Mesenchymal stem cell (in vitro differentiated cells and primary cell): ENCODE measurements at regions not wholly inside any gene's neighbourhood (a gene's known extent, or its start where the extent isn't known, plus 50 kb on each side); places are given as distances from the start of the nearest gene placed in this dataset.
"Not testable (repeated sequence)": the region's sequence is repeated elsewhere in the genome, so short reads cannot be mapped to it uniquely, and the experiment has no call there.

Experiments used
- DNase-seq: peaks from one replicate; pipeline ENCODE4 v3.0.0-alpha.2; 2013
- H2AFZ ChIP-seq: one replicate; pipeline ENCODE4 v1.6.1; 2013; ENCODE audit warnings: low read depth, mild to moderate bottlenecking, control low read depth, inconsistent platforms, low read length, moderate library complexity
- H2AK5ac ChIP-seq: 2 replicates; pipeline ENCODE4 v1.6.1; 2013; ENCODE audit warnings: low read length, moderate library complexity, mild to moderate bottlenecking, inconsistent platforms; ENCODE audit not compliant: severe bottlenecking
- H2BK120ac ChIP-seq: one replicate; pipeline ENCODE4 v1.6.1; 2013; ENCODE audit warnings: low read depth, mild to moderate bottlenecking, inconsistent platforms, low read length, moderate library complexity
- H2BK12ac ChIP-seq, 2 experiments: one replicate each; pipeline ENCODE4 v1.6.1; 2013; ENCODE audit warnings: inconsistent platforms in 2 of 2, low read length in 2 of 2, mild to moderate bottlenecking in 2 of 2, moderate library complexity in 2 of 2, control low read depth in 1 of 2
- H2BK15ac ChIP-seq: one replicate; pipeline ENCODE4 v1.6.1; 2013; ENCODE audit warnings: mild to moderate bottlenecking, low read depth, inconsistent platforms; ENCODE audit not compliant: poor library complexity, severe bottlenecking
- H2BK5ac ChIP-seq: 2 replicates; pipeline ENCODE4 v1.6.1; 2013; ENCODE audit warnings: low read depth, mild to moderate bottlenecking, low read length, control low read depth, inconsistent platforms; ENCODE audit not compliant: poor library complexity, severe bottlenecking
- H3K14ac ChIP-seq, 2 experiments: one replicate each; pipeline ENCODE4 v1.6.1; 2013; ENCODE audit warnings: inconsistent platforms in 2 of 2, low read length in 2 of 2, control low read depth in 1 of 2, mild to moderate bottlenecking in 1 of 2, moderate library complexity in 1 of 2
- H3K18ac ChIP-seq, 2 experiments: one replicate each; pipeline ENCODE4 v1.6.1; 2013; ENCODE audit warnings: inconsistent platforms in 2 of 2, low read length in 2 of 2, control low read depth in 1 of 2, low read depth in 1 of 2, mild to moderate bottlenecking in 1 of 2
- H3K23ac ChIP-seq, 2 experiments: one replicate each; pipeline ENCODE4 v1.6.1; 2013; ENCODE audit warnings: inconsistent platforms in 2 of 2, low read length in 2 of 2, mild to moderate bottlenecking in 2 of 2, moderate library complexity in 2 of 2, control low read depth in 1 of 2
- H3K27ac ChIP-seq: 2 replicates; pipeline ENCODE4 v1.5.1; 2013; ENCODE audit warnings: mild to moderate bottlenecking, moderate library complexity, low read length, control low read depth, inconsistent platforms; ENCODE audit not compliant: poor library complexity, severe bottlenecking
- H3K27me3 ChIP-seq, 2 experiments: 2 replicates each; pipeline versions ENCODE4 v1.6.1 to v1.7.0; 2013; ENCODE audit warnings: low read length in 2 of 2, mild to moderate bottlenecking in 2 of 2, moderate library complexity in 2 of 2, control low read depth in 1 of 2, inconsistent platforms in 1 of 2; ENCODE audit not compliant: control insufficient read depth in 1 of 2, insufficient read depth in 1 of 2
- H3K36me3 ChIP-seq, 2 experiments: 2 replicates each; pipeline versions ENCODE4 v1.6.1 to v1.7.0; 2013; ENCODE audit warnings: low read length in 2 of 2, control low read depth in 1 of 2, inconsistent platforms in 1 of 2, low read depth in 1 of 2, mild to moderate bottlenecking in 1 of 2; ENCODE audit not compliant: insufficient read depth in 2 of 2, control insufficient read depth in 1 of 2
- H3K4ac ChIP-seq, 2 experiments: one replicate each; pipeline ENCODE4 v1.6.1; 2013; ENCODE audit warnings: inconsistent platforms in 2 of 2, low read length in 2 of 2, mild to moderate bottlenecking in 2 of 2, moderate library complexity in 2 of 2, control low read depth in 1 of 2, low read depth in 1 of 2
- H3K4me1 ChIP-seq: 2 replicates; pipeline ENCODE4 v1.6.1; 2013; ENCODE audit warnings: low read depth, low read length, control low read depth; ENCODE audit not compliant: control insufficient read depth, insufficient read depth
- H3K4me2 ChIP-seq: 2 replicates; pipeline ENCODE4 v1.6.1; 2013; ENCODE audit warnings: low read length, mild to moderate bottlenecking, inconsistent platforms; ENCODE audit not compliant: poor library complexity, severe bottlenecking
- H3K4me3 ChIP-seq, 2 experiments: 2 replicates each; pipeline versions ENCODE4 v1.5.1 to v1.7.0; 2013; ENCODE audit warnings: low read length in 2 of 2, mild to moderate bottlenecking in 2 of 2, control low read depth in 1 of 2, low read depth in 1 of 2; ENCODE audit not compliant: insufficient read depth in 1 of 2
- H3K79me1 ChIP-seq: replicated peaks from 2 replicates; pipeline ENCODE4 v1.6.1; 2013; ENCODE audit warnings: mild to moderate bottlenecking, control low read depth, low read length, inconsistent platforms; ENCODE audit not compliant: poor library complexity, severe bottlenecking
- H3K9ac ChIP-seq: 2 replicates; pipeline ENCODE4 v1.7.0; 2013; ENCODE audit warnings: mild to moderate bottlenecking, low read length, moderate library complexity
- H3K9me3 ChIP-seq: 2 replicates; pipeline ENCODE4 v1.7.0; 2013; ENCODE audit warnings: mild to moderate bottlenecking, low read length; ENCODE audit not compliant: control insufficient read depth
- H4K8ac ChIP-seq: one replicate; pipeline ENCODE4 v1.6.1; 2013; ENCODE audit warnings: inconsistent platforms, mild to moderate bottlenecking, low read length, moderate library complexity
- H4K91ac ChIP-seq: one replicate; pipeline ENCODE4 v1.6.1; 2013; ENCODE audit warnings: mild to moderate bottlenecking, low read length, inconsistent platforms
- WGBS: methylation state at CpG from one replicate; pipeline ENCODE4 v1.1.7; 2013; ENCODE audit warnings: mixed read lengths; 5-methylcytosine and 5-hydroxymethylcytosine counted together

- H3K4me2 ChIP-seq = no peak overlapping the region
Observed at GRCh38 chr7:142513178-142513955, 235.9 kb upstream of the PRSS1 start.

GRCh38 chr7:142511801-142512200 lies 237.5 kb upstream of the PRSS1 start:
- H3K36me3 ChIP-seq = no peaks in the 10 kb centered on the region
- H2BK15ac ChIP-seq = no peak overlapping the region
- H2BK5ac ChIP-seq = no peak overlapping the region
- DNase-seq = no peak
- no peak overlapping the region for H3K23ac ChIP-seq
- H2AFZ ChIP-seq = no peak overlapping the region
- no peak overlapping the region for H3K27ac ChIP-seq
- no peak overlapping the region for H2BK120ac ChIP-seq
- no peak overlapping the region for H4K8ac ChIP-seq
- H2BK12ac ChIP-seq = no peak overlapping the region
- 91% methylated on average over 7 of the region's 7 CpGs for WGBS
- no peak overlapping the region for H4K91ac ChIP-seq
- peaks cover 21 to 43% of the 10 kb centered on the region in 2 experiments for H3K27me3 ChIP-seq
- no peak overlapping the region for H3K4me2 ChIP-seq
- H3K4ac ChIP-seq = no peak overlapping the region
- no peaks in the 10 kb centered on the region for H3K4me1 ChIP-seq
- H3K79me1 ChIP-seq = no peaks in the 10 kb centered on the region
- H3K9me3 ChIP-seq = no peaks in the 10 kb centered on the region
- H3K9ac ChIP-seq = no peak overlapping the region
- no peak overlapping the region for H3K18ac ChIP-seq
- H3K14ac ChIP-seq = no peak overlapping the region
- no peak overlapping the region for H2AK5ac ChIP-seq
- no peak overlapping the region for H3K4me3 ChIP-seq

More at GRCh38 chr7:142513178-142513955, 235.9 kb upstream of the PRSS1 start:
- H3K9ac ChIP-seq = no peak overlapping the region
- H3K4ac ChIP-seq = no peak overlapping the region
- H3K79me1 ChIP-seq = no peaks in the 10 kb centered on the region
- no peaks in the 10 kb centered on the region for H3K9me3 ChIP-seq
- 77% methylated on average over 4 of the region's 5 CpGs for WGBS
- H3K23ac ChIP-seq = no peak overlapping the region
- H3K27me3 ChIP-seq = peaks cover 21 to 51% of the 10 kb centered on the region in 2 experiments
- no peak overlapping the region for H3K27ac ChIP-seq
- no peak overlapping the region for H4K91ac ChIP-seq
- no peak overlapping the region for H3K4me3 ChIP-seq
- H3K4me1 ChIP-seq = no peaks in the 10 kb centered on the region
- no peak overlapping the region for H2BK12ac ChIP-seq
- H3K18ac ChIP-seq = no peak overlapping the region
- H3K36me3 ChIP-seq = no peaks in the 10 kb centered on the region
- H2AFZ ChIP-seq = no peak overlapping the region
- no peak overlapping the region for H3K14ac ChIP-seq
- H2AK5ac ChIP-seq = no peak overlapping the region
- H2BK15ac ChIP-seq = no peak overlapping the region
- no peak for DNase-seq
- no peak overlapping the region for H2BK5ac ChIP-seq
- H4K8ac ChIP-seq = no peak overlapping the region
- no peak overlapping the region for H2BK120ac ChIP-seq

- no peak overlapping the region for H2BK5ac ChIP-seq
- H3K27ac ChIP-seq = no peak overlapping the region
- no peak overlapping the region for H3K14ac ChIP-seq
- no peaks in the 10 kb centered on the region for H3K36me3 ChIP-seq
- H3K4me1 ChIP-seq = no peaks in the 10 kb centered on the region
- no peak overlapping the region for H2BK120ac ChIP-seq
- H2BK15ac ChIP-seq = no peak overlapping the region
- no peak overlapping the region for H2BK12ac ChIP-seq
- H3K23ac ChIP-seq = no peak overlapping the region
- DNase-seq = no peak
- no peak overlapping the region for H4K8ac ChIP-seq
- H3K18ac ChIP-seq = no peak overlapping the region
- no peak overlapping the region for H2AK5ac ChIP-seq
- no peak overlapping the region for H3K4me3 ChIP-seq
- H3K9ac ChIP-seq = no peak overlapping the region
- 65% methylated on average over 3 of the region's 3 CpGs for WGBS
- H4K91ac ChIP-seq = no peak overlapping the region
- no peak overlapping the region for H3K4me2 ChIP-seq
- peaks cover 25 to 47% of the 10 kb centered on the region in 2 experiments for H3K27me3 ChIP-seq
- no peaks in the 10 kb centered on the region for H3K9me3 ChIP-seq
- H3K4ac ChIP-seq = no peak overlapping the region
- H3K79me1 ChIP-seq = no peaks in the 10 kb centered on the region
- no peak overlapping the region for H2AFZ ChIP-seq
Observed at GRCh38 chr7:142511374-142511773, 237.9 kb upstream of the PRSS1 start.

GRCh38 chr7:142509235-142509634 lies 240.0 kb upstream of the PRSS1 start:
- H4K8ac ChIP-seq, H3K18ac ChIP-seq, H2AK5ac ChIP-seq, H3K79me1 ChIP-seq, H2BK15ac ChIP-seq, H3K23ac ChIP-seq, H2BK5ac ChIP-seq, H3K36me3 ChIP-seq, H3K4me3 ChIP-seq, H3K27ac ChIP-seq, H3K9me3 ChIP-seq, H2BK12ac ChIP-seq, H3K9ac ChIP-seq, H3K14ac ChIP-seq, H3K4me1 ChIP-seq, DNase-seq, H3K4me2 ChIP-seq, H4K91ac ChIP-seq, H3K4ac ChIP-seq, H2BK120ac ChIP-seq, H2AFZ ChIP-seq: not testable (repeated sequence)
- 59% methylated on average over 3 of the region's 3 CpGs for WGBS
- peaks cover 36 to 57% of the 10 kb centered on the region in 2 experiments for H3K27me3 ChIP-seq
